ENCODE measurements at regions not wholly inside any gene's neighbourhood (a gene's known extent, or its start where the extent isn't known, plus 50 kb on each side); places are given as distances from the start of the nearest gene placed in this dataset.

- TF ChIP-seq GATA2 (IDR thresholded peaks at IDR 0.05; ENCODE audit: low read depth, low read length) (no peak), GATA3 (IDR thresholded peaks at IDR 0.05; ENCODE audit: low read depth, low read length) (no peak)
Observed at GRCh38 chr17:79290726-79291125, 216.1 kb downstream of the ENGASE start.

Data from SH-SY5Y (cell line).